Mucosa of stomach (tissue), 1 donor: ENCODE measurements at regions not wholly inside any gene's neighbourhood (a gene's known extent, or its start where the extent isn't known, plus 50 kb on each side); places are given as distances from the start of the nearest gene placed in this dataset.

Experiments used
- H3K27me3 ChIP-seq: one replicate; pipeline ENCODE4 v1.7.0; 2013; ENCODE audit warnings: mild to moderate bottlenecking, low read length; ENCODE audit not compliant: control insufficient read depth, insufficient read depth
- H3K36me3 ChIP-seq: one replicate; pipeline ENCODE4 v1.7.0; 2013; ENCODE audit warnings: low read length; ENCODE audit not compliant: control insufficient read depth, insufficient read depth
- H3K4me1 ChIP-seq: one replicate; pipeline ENCODE4 v1.7.0; 2013; ENCODE audit warnings: mild to moderate bottlenecking, low read length; ENCODE audit not compliant: control insufficient read depth, insufficient read depth
- H3K4me3 ChIP-seq: one replicate; pipeline ENCODE4 v1.7.0; 2013; ENCODE audit warnings: low read length
- H3K9ac ChIP-seq: one replicate; pipeline ENCODE4 v1.7.0; 2013; ENCODE audit warnings: mild to moderate bottlenecking, low read length, moderate library complexity
- H3K9me3 ChIP-seq: one replicate; pipeline ENCODE4 v1.7.0; 2013; ENCODE audit warnings: mild to moderate bottlenecking, low read length, moderate library complexity; ENCODE audit not compliant: control insufficient read depth
- donor health status: Pancreatic carcinoma.

- no peaks in the 10 kb centered on the region for H3K4me1 ChIP-seq
- no peak overlapping the region for H3K4me3 ChIP-seq
- H3K9ac ChIP-seq = no peak overlapping the region
- no peaks in the 10 kb centered on the region for H3K36me3 ChIP-seq
- H3K27me3 ChIP-seq = no peaks in the 10 kb centered on the region
- no peaks in the 10 kb centered on the region for H3K9me3 ChIP-seq
Measured at GRCh38 chr13:33956346-33956745, 138.4 kb downstream of the RFC3 start.

GRCh38 chr13:33957497-33957905 is 139.6 kb downstream of the RFC3 start:
- Histone ChIP-seq H3K27me3 (no peaks in the 10 kb centered on the region), H3K9me3 (no peaks in the 10 kb centered on the region), H3K9ac (no peak overlapping the region), H3K36me3 (no peaks in the 10 kb centered on the region), H3K4me1 (no peaks in the 10 kb centered on the region), H3K4me3 (no peak overlapping the region)

GRCh38 chr13:33958964-33959363 is 141.0 kb downstream of the RFC3 start:
- Histone ChIP-seq H3K36me3 (no peaks in the 10 kb centered on the region), H3K4me3 (no peak overlapping the region), H3K9ac (no peak overlapping the region), H3K9me3 (no peaks in the 10 kb centered on the region), H3K27me3 (no peaks in the 10 kb centered on the region), H3K4me1 (no peaks in the 10 kb centered on the region)

GRCh38 chr13:33963134-33963533 is 145.2 kb downstream of the RFC3 start:
- Histone ChIP-seq H3K27me3 (no peaks in the 10 kb centered on the region), H3K4me3 (no peak overlapping the region), H3K36me3 (no peaks in the 10 kb centered on the region), H3K9me3 (no peaks in the 10 kb centered on the region), H3K4me1 (no peaks in the 10 kb centered on the region), H3K9ac (no peak overlapping the region)

- H3K4me1 ChIP-seq = no peaks in the 10 kb centered on the region
- H3K9ac ChIP-seq = no peak overlapping the region
- H3K9me3 ChIP-seq = no peaks in the 10 kb centered on the region
- no peak overlapping the region for H3K4me3 ChIP-seq
- H3K36me3 ChIP-seq = no peaks in the 10 kb centered on the region
- H3K27me3 ChIP-seq = no peaks in the 10 kb centered on the region
Measured at GRCh38 chr13:33963895-33964294, 145.9 kb downstream of the RFC3 start.

GRCh38 chr13:33968520-33969507 is 150.9 kb downstream of the RFC3 start:
- Histone ChIP-seq H3K4me3 (no peak overlapping the region), H3K27me3 (no peaks in the 10 kb centered on the region), H3K9me3 (no peaks in the 10 kb centered on the region), H3K4me1 (peaks cover 4% of the 10 kb centered on the region), H3K36me3 (no peaks in the 10 kb centered on the region), H3K9ac (no peak overlapping the region)

GRCh38 chr13:33970746-33971561 is 153.0 kb downstream of the RFC3 start:
- no peaks in the 10 kb centered on the region for H3K36me3 ChIP-seq
- H3K4me1 ChIP-seq = peaks cover 4% of the 10 kb centered on the region
- no peaks in the 10 kb centered on the region for H3K9me3 ChIP-seq
- H3K9ac ChIP-seq = no peak overlapping the region
- H3K4me3 ChIP-seq = no peak overlapping the region
- no peaks in the 10 kb centered on the region for H3K27me3 ChIP-seq

- Histone ChIP-seq H3K27me3 (no peaks in the 10 kb centered on the region), H3K36me3 (no peaks in the 10 kb centered on the region), H3K4me1 (peaks cover 4% of the 10 kb centered on the region), H3K9ac (no peak overlapping the region), H3K4me3 (no peak overlapping the region), H3K9me3 (no peaks in the 10 kb centered on the region)
Measured at GRCh38 chr13:33971562-33971819, 153.5 kb downstream of the RFC3 start.

GRCh38 chr13:33973194-33973593 is 155.2 kb downstream of the RFC3 start:
- no peak overlapping the region for H3K9ac ChIP-seq
- H3K36me3 ChIP-seq = no peaks in the 10 kb centered on the region
- H3K4me3 ChIP-seq = no peak overlapping the region
- H3K9me3 ChIP-seq = no peaks in the 10 kb centered on the region
- peaks cover 4% of the 10 kb centered on the region for H3K4me1 ChIP-seq
- H3K27me3 ChIP-seq = no peaks in the 10 kb centered on the region

- H3K4me1 ChIP-seq = no peaks in the 10 kb centered on the region
- H3K9ac ChIP-seq = no peak overlapping the region
- H3K27me3 ChIP-seq = no peaks in the 10 kb centered on the region
- no peaks in the 10 kb centered on the region for H3K36me3 ChIP-seq
- no peaks in the 10 kb centered on the region for H3K9me3 ChIP-seq
- H3K4me3 ChIP-seq = no peak overlapping the region
Measured at GRCh38 chr13:33976965-33977364, 159.0 kb downstream of the RFC3 start.

- H3K9me3 ChIP-seq = no peaks in the 10 kb centered on the region
Measured at GRCh38 chr13:33978653-33979052, 160.7 kb downstream of the RFC3 start.

GRCh38 chr13:33992881-33993336 is 175.0 kb downstream of the RFC3 start:
- Histone ChIP-seq H3K9me3 (no peaks in the 10 kb centered on the region), H3K9ac (no peak overlapping the region), H3K36me3 (no peaks in the 10 kb centered on the region), H3K27me3 (no peaks in the 10 kb centered on the region), H3K4me1 (no peaks in the 10 kb centered on the region), H3K4me3 (no peak overlapping the region)

More at GRCh38 chr13:33978653-33979052, 160.7 kb downstream of the RFC3 start:
- Histone ChIP-seq H3K4me1 (no peaks in the 10 kb centered on the region), H3K4me3 (no peak overlapping the region), H3K9ac (no peak overlapping the region), H3K36me3 (no peaks in the 10 kb centered on the region), H3K27me3 (no peaks in the 10 kb centered on the region)
